ENCODE measurements at regions not wholly inside any gene's neighbourhood (a gene's known extent, or its start where the extent isn't known, plus 50 kb on each side); places are given as distances from the start of the nearest gene placed in this dataset.
"Not testable (repeated sequence)": the region's sequence is repeated elsewhere in the genome, so short reads cannot be mapped to it uniquely, and the experiment has no call there.

- no peak for DNase-seq (ENCODE audit: low spot score)
- no peak for FAIRE-seq
Observed at GRCh38 chr4:100644150-100644549, 126.3 kb upstream of the EMCN start.

GRCh38 chr4:100641336-100641735 is 123.5 kb upstream of the EMCN start:
- DNase-seq (ENCODE audit: low spot score) = no peak
- no peak for FAIRE-seq

- DNase-seq (ENCODE audit: low spot score) (no peak), FAIRE-seq (no peak)
Observed at GRCh38 chr4:100635899-100636298, 118.1 kb upstream of the EMCN start.

- no peak for FAIRE-seq
- no peak for DNase-seq (ENCODE audit: low spot score)
Observed at GRCh38 chr4:100633269-100633668, 115.4 kb upstream of the EMCN start.

- FAIRE-seq = no peak
- DNase-seq (ENCODE audit: low spot score) = no peak
Observed at GRCh38 chr4:100632163-100632562, 114.3 kb upstream of the EMCN start.

- DNase-seq (ENCODE audit: low spot score) = no peak
- FAIRE-seq = no peak
Observed at GRCh38 chr4:100631281-100631968, 113.6 kb upstream of the EMCN start.

GRCh38 chr4:100630341-100630740 is 112.5 kb upstream of the EMCN start:
- DNase-seq (ENCODE audit: low spot score) = no peak
- FAIRE-seq = no peak

- DNase-seq (ENCODE audit: low spot score) (no peak), FAIRE-seq (no peak)
Observed at GRCh38 chr4:100609810-100610209, 92.0 kb upstream of the EMCN start.

- FAIRE-seq; DNase-seq (ENCODE audit: low spot score): not testable (repeated sequence)
Observed at GRCh38 chr4:100608651-100609050, 90.8 kb upstream of the EMCN start.

- FAIRE-seq (no peak), DNase-seq (ENCODE audit: low spot score) (no peak)
Observed at GRCh38 chr4:100605144-100605543, 87.3 kb upstream of the EMCN start.

GRCh38 chr4:100593935-100594334 is 76.1 kb upstream of the EMCN start:
- FAIRE-seq (no peak), DNase-seq (ENCODE audit: low spot score) (no peak)

GRCh38 chr4:100591161-100591876 is 73.5 kb upstream of the EMCN start:
- no peak for DNase-seq (ENCODE audit: low spot score)
- no peak for FAIRE-seq

- FAIRE-seq (no peak), DNase-seq (ENCODE audit: low spot score) (no peak)
Observed at GRCh38 chr4:100590325-100590724, 72.5 kb upstream of the EMCN start.

- no peak for FAIRE-seq
- no peak for DNase-seq (ENCODE audit: low spot score)
Observed at GRCh38 chr4:100588076-100588475, 70.3 kb upstream of the EMCN start.

GRCh38 chr4:100582146-100582545 is 64.3 kb upstream of the EMCN start:
- DNase-seq (ENCODE audit: low spot score) = no peak
- FAIRE-seq = no peak

GRCh38 chr4:100581337-100581736 is 63.5 kb upstream of the EMCN start:
- FAIRE-seq (no peak), DNase-seq (ENCODE audit: low spot score) (peak; percentile 13)

- DNase-seq (ENCODE audit: low spot score) (no peak), FAIRE-seq (no peak)
Observed at GRCh38 chr4:100576570-100576969, 58.7 kb upstream of the EMCN start.

GRCh38 chr4:100574607-100575006 is 56.8 kb upstream of the EMCN start:
- no peak for FAIRE-seq
- no peak for DNase-seq (ENCODE audit: low spot score)

GRCh38 chr4:100569196-100569595 is 51.4 kb upstream of the EMCN start:
- no peak for DNase-seq (ENCODE audit: low spot score)
- FAIRE-seq = no peak
